ENCODE measurements at regions not wholly inside any gene's neighbourhood (a gene's known extent, or its start where the extent isn't known, plus 50 kb on each side); places are given as distances from the start of the nearest gene placed in this dataset.

DNA sequence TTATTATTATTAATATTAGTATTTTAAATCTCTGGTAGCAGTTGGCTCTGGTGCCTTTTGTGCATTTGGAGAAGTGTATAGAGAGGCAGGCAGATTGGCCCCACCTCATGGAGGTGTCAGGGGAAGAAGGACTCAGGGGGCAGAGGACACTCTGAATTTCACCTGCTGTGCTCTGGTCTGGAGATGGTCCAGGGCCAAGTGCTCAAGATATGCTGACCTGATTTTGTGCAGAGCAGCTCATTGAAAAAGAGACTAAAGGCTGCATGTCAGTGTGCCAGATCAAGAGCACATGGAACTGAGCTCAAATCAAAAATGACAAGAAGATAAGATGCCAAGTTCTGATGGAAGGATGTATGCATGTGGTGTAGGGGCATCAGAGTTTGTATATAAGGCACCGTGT is 323.6 kb upstream of the TNP1 start:
- TF ChIP-seq, protein P1, sequence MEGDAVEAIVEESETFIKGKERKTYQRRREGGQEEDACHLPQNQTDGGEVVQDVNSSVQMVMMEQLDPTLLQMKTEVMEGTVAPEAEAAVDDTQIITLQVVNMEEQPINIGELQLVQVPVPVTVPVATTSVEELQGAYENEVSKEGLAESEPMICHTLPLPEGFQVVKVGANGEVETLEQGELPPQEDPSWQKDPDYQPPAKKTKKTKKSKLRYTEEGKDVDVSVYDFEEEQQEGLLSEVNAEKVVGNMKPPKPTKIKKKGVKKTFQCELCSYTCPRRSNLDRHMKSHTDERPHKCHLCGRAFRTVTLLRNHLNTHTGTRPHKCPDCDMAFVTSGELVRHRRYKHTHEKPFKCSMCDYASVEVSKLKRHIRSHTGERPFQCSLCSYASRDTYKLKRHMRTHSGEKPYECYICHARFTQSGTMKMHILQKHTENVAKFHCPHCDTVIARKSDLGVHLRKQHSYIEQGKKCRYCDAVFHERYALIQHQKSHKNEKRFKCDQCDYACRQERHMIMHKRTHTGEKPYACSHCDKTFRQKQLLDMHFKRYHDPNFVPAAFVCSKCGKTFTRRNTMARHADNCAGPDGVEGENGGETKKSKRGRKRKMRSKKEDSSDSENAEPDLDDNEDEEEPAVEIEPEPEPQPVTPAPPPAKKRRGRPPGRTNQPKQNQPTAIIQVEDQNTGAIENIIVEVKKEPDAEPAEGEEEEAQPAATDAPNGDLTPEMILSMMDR (IDR thresholded peaks at IDR 0.05) = no peak
- TF ChIP-seq POLR2A (IDR thresholded peaks at IDR 0.05) = no peak
